IPS DF 6.9 (cell line): ENCODE measurements at regions not wholly inside any gene's neighbourhood (a gene's known extent, or its start where the extent isn't known, plus 50 kb on each side); places are given as distances from the start of the nearest gene placed in this dataset.
"Not testable (repeated sequence)": the region's sequence is repeated elsewhere in the genome, so short reads cannot be mapped to it uniquely, and the experiment has no call there.

ENCODE experiments used
- DNase-seq: peaks from one replicate; pipeline ENCODE4 v3.0.0-alpha.2; 2013; ENCODE audit warnings: low read depth, low spot score
- H3K27ac ChIP-seq: one replicate; pipeline ENCODE4 v1.5.1; 2013; ENCODE audit warnings: low read length, control low read depth
- H3K27me3 ChIP-seq: 2 replicates; pipeline ENCODE4 v1.6.1; 2013; ENCODE audit warnings: mild to moderate bottlenecking, low read length; ENCODE audit not compliant: control insufficient read depth, insufficient read depth
- H3K36me3 ChIP-seq: 2 replicates; pipeline ENCODE4 v1.6.1; 2013; ENCODE audit warnings: low read length; ENCODE audit not compliant: control insufficient read depth, insufficient read depth
- H3K4me1 ChIP-seq: 2 replicates; pipeline ENCODE4 v1.6.1; 2013; ENCODE audit warnings: low read length; ENCODE audit not compliant: control insufficient read depth, insufficient read depth
- H3K4me3 ChIP-seq: 2 replicates; pipeline ENCODE4 v1.5.1; 2013; ENCODE audit warnings: mild to moderate bottlenecking, low read length
- H3K9me3 ChIP-seq: 2 replicates; pipeline ENCODE4 v1.6.1; 2013; ENCODE audit warnings: low read length, inconsistent platforms; ENCODE audit not compliant: control insufficient read depth, insufficient read depth
- WGBS: extraction: QIAGEN DNeasy Blood & Tissue Kit; methylation state at CpG from one replicate; pipeline ENCODE4 v1.1.7; 2013; ENCODE audit warnings: mixed read lengths, missing lambda C conversion rate; ENCODE audit not compliant: insufficient read length, insufficient coverage; 5-methylcytosine and 5-hydroxymethylcytosine counted together

- Histone ChIP-seq H3K27ac (no peak overlapping the region), H3K27me3 (no peaks in the 10 kb centered on the region), H3K4me1 (no peaks in the 10 kb centered on the region), H3K36me3 (no peaks in the 10 kb centered on the region), H3K4me3 (no peak overlapping the region), H3K9me3 (no peaks in the 10 kb centered on the region)
- DNase-seq: no peak
- no CpG with 5 or more reads among the region's 5 CpGs for WGBS
These were observed 457.9 kb upstream of the ISX start for GRCh38 chr22:34608106-34608505.

GRCh38 chr22:34608540-34609115 lies 457.3 kb upstream of the ISX start:
- Histone ChIP-seq H3K9me3 (no peaks in the 10 kb centered on the region), H3K36me3 (no peaks in the 10 kb centered on the region), H3K4me3 (no peak overlapping the region), H3K4me1 (no peaks in the 10 kb centered on the region), H3K27me3 (no peaks in the 10 kb centered on the region), H3K27ac (no peak overlapping the region)
- WGBS: no CpG with 5 or more reads among the region's 1 CpG
- no peak for DNase-seq

GRCh38 chr22:34609646-34610045 lies 456.3 kb upstream of the ISX start:
- Histone ChIP-seq H3K9me3 (no peaks in the 10 kb centered on the region), H3K36me3 (no peaks in the 10 kb centered on the region), H3K27ac (no peak overlapping the region), H3K4me1 (no peaks in the 10 kb centered on the region), H3K4me3 (no peak overlapping the region), H3K27me3 (no peaks in the 10 kb centered on the region)
- WGBS: no CpG with 5 or more reads among the region's 5 CpGs
- DNase-seq: no peak

GRCh38 chr22:34620161-34620560 lies 445.8 kb upstream of the ISX start:
- H3K27me3 ChIP-seq: no peaks in the 10 kb centered on the region
- no peaks in the 10 kb centered on the region for H3K36me3 ChIP-seq
- H3K4me1 ChIP-seq: no peaks in the 10 kb centered on the region
- no peak for DNase-seq
- WGBS: no CpG with 5 or more reads among the region's 9 CpGs
- H3K4me3 ChIP-seq: no peak overlapping the region
- H3K9me3 ChIP-seq: no peaks in the 10 kb centered on the region
- H3K27ac ChIP-seq: no peak overlapping the region

- no peaks in the 10 kb centered on the region for H3K36me3 ChIP-seq
- no peaks in the 10 kb centered on the region for H3K27me3 ChIP-seq
- H3K27ac ChIP-seq: no peak overlapping the region
- no peaks in the 10 kb centered on the region for H3K4me1 ChIP-seq
- no peak for DNase-seq
- H3K9me3 ChIP-seq: no peaks in the 10 kb centered on the region
- no CpG with 5 or more reads among the region's 8 CpGs for WGBS
- H3K4me3 ChIP-seq: no peak overlapping the region
These were observed 445.1 kb upstream of the ISX start for GRCh38 chr22:34620832-34621231.

- H3K4me1 ChIP-seq: no peaks in the 10 kb centered on the region
- H3K36me3 ChIP-seq: no peaks in the 10 kb centered on the region
- no peak for DNase-seq
- no peak overlapping the region for H3K27ac ChIP-seq
- WGBS: no CpG with 5 or more reads among the region's 4 CpGs
- H3K4me3 ChIP-seq: no peak overlapping the region
- no peaks in the 10 kb centered on the region for H3K9me3 ChIP-seq
- H3K27me3 ChIP-seq: no peaks in the 10 kb centered on the region
These were observed 443.4 kb upstream of the ISX start for GRCh38 chr22:34622602-34623001.

GRCh38 chr22:34623580-34623979 lies 442.4 kb upstream of the ISX start:
- Histone ChIP-seq H3K4me1 (no peaks in the 10 kb centered on the region), H3K27me3 (no peaks in the 10 kb centered on the region), H3K4me3 (no peak overlapping the region), H3K27ac (no peak overlapping the region), H3K36me3 (no peaks in the 10 kb centered on the region), H3K9me3 (no peaks in the 10 kb centered on the region)
- DNase-seq: no peak
- no CpG with 5 or more reads among the region's 4 CpGs for WGBS

- H3K36me3 ChIP-seq, H3K4me1 ChIP-seq, H3K4me3 ChIP-seq, H3K9me3 ChIP-seq, H3K27ac ChIP-seq, H3K27me3 ChIP-seq, DNase-seq: not testable (repeated sequence)
- no CpG with 5 or more reads among the region's 30 CpGs for WGBS
These were observed 440.1 kb upstream of the ISX start for GRCh38 chr22:34625892-34626291.

- no peaks in the 10 kb centered on the region for H3K9me3 ChIP-seq
- peaks cover 2% of the 10 kb centered on the region; the same call in 1 of the 2 replicates for H3K4me1 ChIP-seq
- no CpG with 5 or more reads among the region's 2 CpGs for WGBS
- no peak overlapping the region for H3K4me3 ChIP-seq
- H3K27me3 ChIP-seq: no peaks in the 10 kb centered on the region
- H3K27ac ChIP-seq: no peak overlapping the region
- no peaks in the 10 kb centered on the region for H3K36me3 ChIP-seq
- no peak for DNase-seq
These were observed 427.8 kb upstream of the ISX start for GRCh38 chr22:34638128-34638527.

- DNase-seq: no peak
- no CpG with 5 or more reads among the region's 5 CpGs for WGBS
- H3K9me3 ChIP-seq: no peaks in the 10 kb centered on the region
- H3K36me3 ChIP-seq: no peaks in the 10 kb centered on the region
- no peak overlapping the region for H3K27ac ChIP-seq
- no peaks in the 10 kb centered on the region for H3K27me3 ChIP-seq
- H3K4me3 ChIP-seq: no peak overlapping the region
- no peaks in the 10 kb centered on the region for H3K4me1 ChIP-seq
These were observed 426.0 kb upstream of the ISX start for GRCh38 chr22:34639911-34640310.

GRCh38 chr22:34645375-34645774 lies 420.6 kb upstream of the ISX start:
- no peaks in the 10 kb centered on the region for H3K4me1 ChIP-seq
- no peak overlapping the region for H3K4me3 ChIP-seq
- H3K27me3 ChIP-seq: no peaks in the 10 kb centered on the region
- no CpG with 5 or more reads among the region's 6 CpGs for WGBS
- H3K27ac ChIP-seq: no peak overlapping the region
- H3K36me3 ChIP-seq: no peaks in the 10 kb centered on the region
- H3K9me3 ChIP-seq: no peaks in the 10 kb centered on the region
- DNase-seq: peak; percentile 18
